Mesenchymal stem cell (in vitro differentiated cells and primary cell): ENCODE measurements at regions not wholly inside any gene's neighbourhood (a gene's known extent, or its start where the extent isn't known, plus 50 kb on each side); places are given as distances from the start of the nearest gene placed in this dataset.

Experiments used
- DNase-seq: peaks from one replicate; pipeline ENCODE4 v3.0.0-alpha.2; 2013
- H2AFZ ChIP-seq: one replicate; pipeline ENCODE4 v1.6.1; 2013; ENCODE audit warnings: low read depth, mild to moderate bottlenecking, control low read depth, inconsistent platforms, low read length, moderate library complexity
- H2AK5ac ChIP-seq: 2 replicates; pipeline ENCODE4 v1.6.1; 2013; ENCODE audit warnings: low read length, moderate library complexity, mild to moderate bottlenecking, inconsistent platforms; ENCODE audit not compliant: severe bottlenecking
- H2BK120ac ChIP-seq: one replicate; pipeline ENCODE4 v1.6.1; 2013; ENCODE audit warnings: low read depth, mild to moderate bottlenecking, inconsistent platforms, low read length, moderate library complexity
- H2BK12ac ChIP-seq, 2 experiments: one replicate each; pipeline ENCODE4 v1.6.1; 2013; ENCODE audit warnings: inconsistent platforms in 2 of 2, low read length in 2 of 2, mild to moderate bottlenecking in 2 of 2, moderate library complexity in 2 of 2, control low read depth in 1 of 2
- H2BK15ac ChIP-seq: one replicate; pipeline ENCODE4 v1.6.1; 2013; ENCODE audit warnings: mild to moderate bottlenecking, low read depth, inconsistent platforms; ENCODE audit not compliant: poor library complexity, severe bottlenecking
- H2BK5ac ChIP-seq: 2 replicates; pipeline ENCODE4 v1.6.1; 2013; ENCODE audit warnings: low read depth, mild to moderate bottlenecking, low read length, control low read depth, inconsistent platforms; ENCODE audit not compliant: poor library complexity, severe bottlenecking
- H3K14ac ChIP-seq, 2 experiments: one replicate each; pipeline ENCODE4 v1.6.1; 2013; ENCODE audit warnings: inconsistent platforms in 2 of 2, low read length in 2 of 2, control low read depth in 1 of 2, mild to moderate bottlenecking in 1 of 2, moderate library complexity in 1 of 2
- H3K18ac ChIP-seq, 2 experiments: one replicate each; pipeline ENCODE4 v1.6.1; 2013; ENCODE audit warnings: inconsistent platforms in 2 of 2, low read length in 2 of 2, control low read depth in 1 of 2, low read depth in 1 of 2, mild to moderate bottlenecking in 1 of 2
- H3K23ac ChIP-seq, 2 experiments: one replicate each; pipeline ENCODE4 v1.6.1; 2013; ENCODE audit warnings: inconsistent platforms in 2 of 2, low read length in 2 of 2, mild to moderate bottlenecking in 2 of 2, moderate library complexity in 2 of 2, control low read depth in 1 of 2
- H3K27ac ChIP-seq: 2 replicates; pipeline ENCODE4 v1.5.1; 2013; ENCODE audit warnings: mild to moderate bottlenecking, moderate library complexity, low read length, control low read depth, inconsistent platforms; ENCODE audit not compliant: poor library complexity, severe bottlenecking
- H3K27me3 ChIP-seq, 2 experiments: 2 replicates each; pipeline versions ENCODE4 v1.6.1 to v1.7.0; 2013; ENCODE audit warnings: low read length in 2 of 2, mild to moderate bottlenecking in 2 of 2, moderate library complexity in 2 of 2, control low read depth in 1 of 2, inconsistent platforms in 1 of 2; ENCODE audit not compliant: control insufficient read depth in 1 of 2, insufficient read depth in 1 of 2
- H3K36me3 ChIP-seq, 2 experiments: 2 replicates each; pipeline versions ENCODE4 v1.6.1 to v1.7.0; 2013; ENCODE audit warnings: low read length in 2 of 2, control low read depth in 1 of 2, inconsistent platforms in 1 of 2, low read depth in 1 of 2, mild to moderate bottlenecking in 1 of 2; ENCODE audit not compliant: insufficient read depth in 2 of 2, control insufficient read depth in 1 of 2
- H3K4ac ChIP-seq, 2 experiments: one replicate each; pipeline ENCODE4 v1.6.1; 2013; ENCODE audit warnings: inconsistent platforms in 2 of 2, low read length in 2 of 2, mild to moderate bottlenecking in 2 of 2, moderate library complexity in 2 of 2, control low read depth in 1 of 2, low read depth in 1 of 2
- H3K4me1 ChIP-seq: 2 replicates; pipeline ENCODE4 v1.6.1; 2013; ENCODE audit warnings: low read depth, low read length, control low read depth; ENCODE audit not compliant: control insufficient read depth, insufficient read depth
- H3K4me2 ChIP-seq: 2 replicates; pipeline ENCODE4 v1.6.1; 2013; ENCODE audit warnings: low read length, mild to moderate bottlenecking, inconsistent platforms; ENCODE audit not compliant: poor library complexity, severe bottlenecking
- H3K4me3 ChIP-seq, 2 experiments: 2 replicates each; pipeline versions ENCODE4 v1.5.1 to v1.7.0; 2013; ENCODE audit warnings: low read length in 2 of 2, mild to moderate bottlenecking in 2 of 2, control low read depth in 1 of 2, low read depth in 1 of 2; ENCODE audit not compliant: insufficient read depth in 1 of 2
- H3K79me1 ChIP-seq: replicated peaks from 2 replicates; pipeline ENCODE4 v1.6.1; 2013; ENCODE audit warnings: mild to moderate bottlenecking, control low read depth, low read length, inconsistent platforms; ENCODE audit not compliant: poor library complexity, severe bottlenecking
- H3K9ac ChIP-seq: 2 replicates; pipeline ENCODE4 v1.7.0; 2013; ENCODE audit warnings: mild to moderate bottlenecking, low read length, moderate library complexity
- H3K9me3 ChIP-seq: 2 replicates; pipeline ENCODE4 v1.7.0; 2013; ENCODE audit warnings: mild to moderate bottlenecking, low read length; ENCODE audit not compliant: control insufficient read depth
- H4K8ac ChIP-seq: one replicate; pipeline ENCODE4 v1.6.1; 2013; ENCODE audit warnings: inconsistent platforms, mild to moderate bottlenecking, low read length, moderate library complexity
- H4K91ac ChIP-seq: one replicate; pipeline ENCODE4 v1.6.1; 2013; ENCODE audit warnings: mild to moderate bottlenecking, low read length, inconsistent platforms
- WGBS: methylation state at CpG from one replicate; pipeline ENCODE4 v1.1.7; 2013; ENCODE audit warnings: mixed read lengths; 5-methylcytosine and 5-hydroxymethylcytosine counted together

DNA sequence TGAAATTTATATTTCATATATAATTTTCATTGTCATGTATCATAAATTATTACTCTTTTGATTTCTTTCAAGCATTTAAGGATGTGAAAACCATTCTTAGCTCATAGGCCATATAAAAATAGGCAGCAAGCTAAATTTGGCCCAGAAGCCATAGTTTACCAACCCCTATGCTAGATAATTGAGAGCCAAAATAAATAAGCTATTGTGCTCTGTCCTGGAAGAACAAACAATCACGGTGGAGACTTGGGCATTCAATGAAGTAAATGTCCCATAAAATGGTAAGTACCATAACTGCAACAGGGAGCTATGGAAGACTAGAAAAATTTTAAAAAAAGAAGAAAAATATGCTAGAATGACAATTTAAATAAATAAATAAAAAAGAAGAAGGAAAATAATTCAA, 60.9 kb upstream of the PACRGL start:
- no peak overlapping the region for H4K91ac ChIP-seq
- H3K4me1 ChIP-seq = no peaks in the 10 kb centered on the region
- no peak overlapping the region for H3K4ac ChIP-seq
- no peaks in the 10 kb centered on the region for H3K79me1 ChIP-seq
- H2BK12ac ChIP-seq = no peak overlapping the region
- H3K14ac ChIP-seq = no peak overlapping the region
- H3K18ac ChIP-seq = no peak overlapping the region
- H3K9ac ChIP-seq = no peak overlapping the region
- H3K9me3 ChIP-seq = no peaks in the 10 kb centered on the region
- no peak overlapping the region for H2BK5ac ChIP-seq
- WGBS = 91% methylated on average over 1 of the region's 1 CpG
- no peaks in the 10 kb centered on the region for H3K27me3 ChIP-seq
- no peaks in the 10 kb centered on the region for H3K36me3 ChIP-seq
- H2AFZ ChIP-seq = no peak overlapping the region
- no peak overlapping the region for H3K4me2 ChIP-seq
- H3K27ac ChIP-seq = no peak overlapping the region
- H2BK15ac ChIP-seq = no peak overlapping the region
- no peak overlapping the region for H3K23ac ChIP-seq
- no peak overlapping the region for H3K4me3 ChIP-seq
- DNase-seq = no peak
- H4K8ac ChIP-seq = no peak overlapping the region
- H2BK120ac ChIP-seq = no peak overlapping the region
- no peak overlapping the region for H2AK5ac ChIP-seq

DNA sequence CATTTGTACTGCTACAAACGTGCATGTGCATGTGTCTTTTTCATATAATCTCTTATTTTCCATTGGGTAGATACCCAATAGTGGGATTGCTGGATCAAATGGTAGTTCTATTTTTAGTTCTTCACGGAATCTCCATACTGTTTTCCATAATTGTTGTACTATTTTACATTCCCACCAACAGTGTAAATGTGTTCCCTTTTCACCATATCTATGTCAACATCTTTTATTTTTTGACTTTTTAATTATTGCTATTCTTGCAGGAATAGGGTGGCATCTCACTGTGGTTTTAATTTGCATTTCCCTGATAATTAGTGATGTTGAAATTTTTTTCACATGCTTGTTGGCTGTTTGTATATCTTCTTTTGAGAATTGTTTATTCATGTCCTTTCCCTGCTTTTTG, 59.3 kb upstream of the PACRGL start:
- no peak overlapping the region for H3K9ac ChIP-seq
- no peak overlapping the region for H3K18ac ChIP-seq
- H3K4me2 ChIP-seq = no peak overlapping the region
- H3K4me3 ChIP-seq = no peak overlapping the region
- no peak overlapping the region for H2BK120ac ChIP-seq
- no peaks in the 10 kb centered on the region for H3K4me1 ChIP-seq
- no peak overlapping the region for H3K14ac ChIP-seq
- H2AFZ ChIP-seq = no peak overlapping the region
- H3K36me3 ChIP-seq = no peaks in the 10 kb centered on the region
- no peaks in the 10 kb centered on the region for H3K27me3 ChIP-seq
- no peaks in the 10 kb centered on the region for H3K79me1 ChIP-seq
- no peak for DNase-seq
- H3K23ac ChIP-seq = no peak overlapping the region
- no peaks in the 10 kb centered on the region for H3K9me3 ChIP-seq
- no peak overlapping the region for H2BK15ac ChIP-seq
- 67% methylated on average over 1 of the region's 2 CpGs for WGBS
- H3K27ac ChIP-seq = no peak overlapping the region
- no peak overlapping the region for H3K4ac ChIP-seq
- H2AK5ac ChIP-seq = no peak overlapping the region
- H4K91ac ChIP-seq = no peak overlapping the region
- H2BK12ac ChIP-seq = no peak overlapping the region
- H2BK5ac ChIP-seq = no peak overlapping the region
- no peak overlapping the region for H4K8ac ChIP-seq

DNA sequence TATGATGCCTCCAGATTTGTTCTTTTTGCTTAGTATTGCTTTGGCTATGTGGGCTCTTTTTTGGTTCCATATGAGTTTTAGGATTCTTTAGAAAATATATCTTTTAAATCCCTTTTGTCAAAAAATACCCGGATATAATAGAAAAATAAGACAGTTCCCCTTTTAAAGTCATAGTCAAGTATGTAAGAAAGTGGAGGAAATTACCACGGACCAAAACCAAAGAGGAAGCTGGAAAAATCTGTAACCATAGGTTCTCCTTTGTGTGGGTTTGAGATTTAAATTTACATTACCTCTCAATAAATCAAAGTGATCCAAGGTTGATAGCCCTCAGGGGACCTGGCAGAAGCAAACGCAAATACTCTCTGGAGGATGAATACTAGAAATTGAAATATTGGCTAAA, 58.3 kb upstream of the PACRGL start:
- no peak overlapping the region for H3K4ac ChIP-seq
- no CpG with 5 or more reads among the region's 3 CpGs for WGBS
- H2BK5ac ChIP-seq = no peak overlapping the region

DNA sequence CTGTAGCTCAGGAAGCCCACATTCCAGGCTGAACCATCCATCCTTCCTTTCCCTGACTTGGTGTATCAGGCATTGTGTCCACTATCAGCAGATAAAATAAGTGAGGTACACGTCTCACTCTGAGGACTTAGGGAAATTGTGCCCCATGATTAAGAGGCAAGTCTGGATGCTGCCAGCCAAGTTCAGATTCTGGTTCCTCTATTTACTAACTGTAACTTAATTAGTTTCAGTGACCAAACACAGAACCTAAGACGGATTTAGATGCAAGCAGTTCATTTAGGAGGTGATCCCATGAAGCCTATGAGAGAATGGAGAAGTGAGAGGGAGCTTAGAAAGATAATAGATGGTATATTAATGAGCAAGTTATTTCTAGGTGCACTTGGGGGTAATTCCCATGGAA, 56.6 kb upstream of the PACRGL start:
- H3K4me2 ChIP-seq = no peak overlapping the region
- H3K27me3 ChIP-seq = peaks cover 0 to 2% of the 10 kb centered on the region in 2 experiments
- no peak overlapping the region for H3K9ac ChIP-seq
- 86% methylated on average over 2 of the region's 2 CpGs for WGBS
- no peaks in the 10 kb centered on the region for H3K79me1 ChIP-seq
- no peak overlapping the region for H4K91ac ChIP-seq
- H3K4me3 ChIP-seq = no peak overlapping the region
- H3K18ac ChIP-seq = no peak overlapping the region
- no peak overlapping the region for H3K23ac ChIP-seq
- no peak overlapping the region for H3K14ac ChIP-seq
- H2BK5ac ChIP-seq = no peak overlapping the region
- no peaks in the 10 kb centered on the region for H3K9me3 ChIP-seq
- no peak overlapping the region for H3K27ac ChIP-seq
- no peak overlapping the region for H2AK5ac ChIP-seq
- no peak overlapping the region for H2AFZ ChIP-seq
- no peak overlapping the region for H2BK15ac ChIP-seq
- no peak overlapping the region for H2BK12ac ChIP-seq
- no peak overlapping the region for H4K8ac ChIP-seq
- H3K36me3 ChIP-seq = no peaks in the 10 kb centered on the region
- DNase-seq = no peak
- no peak overlapping the region for H3K4ac ChIP-seq
- no peak overlapping the region for H2BK120ac ChIP-seq
- no peaks in the 10 kb centered on the region for H3K4me1 ChIP-seq

More for the DNA sequence above, 58.3 kb upstream of the PACRGL start:
- H2BK15ac ChIP-seq = no peak overlapping the region
- no peaks in the 10 kb centered on the region for H3K27me3 ChIP-seq
- no peaks in the 10 kb centered on the region for H3K9me3 ChIP-seq
- H3K79me1 ChIP-seq = no peaks in the 10 kb centered on the region
- DNase-seq = no peak
- no peak overlapping the region for H3K23ac ChIP-seq
- no peak overlapping the region for H3K18ac ChIP-seq
- H2AK5ac ChIP-seq = no peak overlapping the region
- no peaks in the 10 kb centered on the region for H3K36me3 ChIP-seq
- no peak overlapping the region for H2AFZ ChIP-seq
- H2BK12ac ChIP-seq = no peak overlapping the region
- H3K4me3 ChIP-seq = no peak overlapping the region
- no peak overlapping the region for H3K4me2 ChIP-seq
- H3K4me1 ChIP-seq = no peaks in the 10 kb centered on the region
- H4K8ac ChIP-seq = no peak overlapping the region
- no peak overlapping the region for H3K27ac ChIP-seq
- H4K91ac ChIP-seq = no peak overlapping the region
- H3K9ac ChIP-seq = no peak overlapping the region
- H2BK120ac ChIP-seq = no peak overlapping the region
- H3K14ac ChIP-seq = no peak overlapping the region
